ENCODE measurements at regions not wholly inside any gene's neighbourhood (a gene's known extent, or its start where the extent isn't known, plus 50 kb on each side); places are given as distances from the start of the nearest gene placed in this dataset.

- DNase-seq = no peak
- Histone ChIP-seq H3K4me1 (ENCODE audit: control insufficient read depth in 1 of 2, insufficient read depth in 2 of 2, low read length in 2 of 2) (no peaks in the 10 kb centered on the region), H2AK5ac (ENCODE audit: low read length) (no peak overlapping the region), H4K8ac (ENCODE audit: low read depth, low read length) (no peak overlapping the region), H3K4ac (ENCODE audit: low read depth, low read length) (no peak overlapping the region), H3K23ac (ENCODE audit: low read length) (no peak overlapping the region), H2BK5ac (ENCODE audit: low read depth, low read length, poor library complexity) (no peak overlapping the region), H3K79me1 (ENCODE audit: low read length) (no peaks in the 10 kb centered on the region), H3K14ac (ENCODE audit: low read length) (no peak overlapping the region), H3K36me3 (ENCODE audit: control insufficient read depth in 1 of 2, insufficient read depth in 2 of 2, low read length in 2 of 2) (no peaks in the 10 kb centered on the region), H3K18ac (ENCODE audit: low read length) (no peak overlapping the region), H3K4me2 (ENCODE audit: low read length) (no peak overlapping the region), H3K9me3 (ENCODE audit: insufficient read depth, low read depth, low read length) (no peaks in the 10 kb centered on the region), H4K91ac (ENCODE audit: low read depth, low read length) (no peak overlapping the region), H4K12ac (ENCODE audit: low read depth, low read length) (no peak overlapping the region), H3K27me3 (ENCODE audit: insufficient read depth, low read length) (no peaks in the 10 kb centered on the region), H2BK120ac (ENCODE audit: insufficient read depth, low read length, poor library complexity) (no peak overlapping the region), H2AFZ (ENCODE audit: insufficient read depth, low read length, poor library complexity) (no peak overlapping the region), H2BK12ac (ENCODE audit: low read length) (no peak overlapping the region), H3K27ac (ENCODE audit: low read depth, low read length) (no peak overlapping the region), H3K79me2 (ENCODE audit: control insufficient read depth, insufficient read depth, low read length, poor library complexity) (no peaks in the 10 kb centered on the region), H3K4me3 (ENCODE audit: low read depth, low read length) (no peak overlapping the region), H3K9ac (ENCODE audit: low read length) (no peak overlapping the region)
- no CpG with 5 or more reads among the region's 1 CpG for WGBS (ENCODE audit: extremely low coverage, insufficient coverage, insufficient read length)
Measured at GRCh38 chr5:165349735-165350134, 1844.3 kb downstream of the MAT2B start.

GRCh38 chr5:165351342-165351741 is 1845.9 kb downstream of the MAT2B start:
- Histone ChIP-seq H2BK12ac (ENCODE audit: low read length) (no peak overlapping the region), H4K12ac (ENCODE audit: low read depth, low read length) (no peak overlapping the region), H3K27ac (ENCODE audit: low read depth, low read length) (no peak overlapping the region), H3K4me3 (ENCODE audit: low read depth, low read length) (no peak overlapping the region), H3K79me1 (ENCODE audit: low read length) (no peaks in the 10 kb centered on the region), H2AK5ac (ENCODE audit: low read length) (no peak overlapping the region), H4K91ac (ENCODE audit: low read depth, low read length) (no peak overlapping the region), H3K9ac (ENCODE audit: low read length) (no peak overlapping the region), H2AFZ (ENCODE audit: insufficient read depth, low read length, poor library complexity) (no peak overlapping the region), H3K4me2 (ENCODE audit: low read length) (no peak overlapping the region), H3K18ac (ENCODE audit: low read length) (no peak overlapping the region), H2BK120ac (ENCODE audit: insufficient read depth, low read length, poor library complexity) (no peak overlapping the region), H3K23ac (ENCODE audit: low read length) (no peak overlapping the region), H3K14ac (ENCODE audit: low read length) (no peak overlapping the region), H2BK5ac (ENCODE audit: low read depth, low read length, poor library complexity) (no peak overlapping the region), H3K4ac (ENCODE audit: low read depth, low read length) (no peak overlapping the region), H3K4me1 (ENCODE audit: control insufficient read depth in 1 of 2, insufficient read depth in 2 of 2, low read length in 2 of 2) (no peaks in the 10 kb centered on the region), H3K27me3 (ENCODE audit: insufficient read depth, low read length) (no peaks in the 10 kb centered on the region), H4K8ac (ENCODE audit: low read depth, low read length) (no peak overlapping the region), H3K36me3 (ENCODE audit: control insufficient read depth in 1 of 2, insufficient read depth in 2 of 2, low read length in 2 of 2) (no peaks in the 10 kb centered on the region), H3K79me2 (ENCODE audit: control insufficient read depth, insufficient read depth, low read length, poor library complexity) (no peaks in the 10 kb centered on the region), H3K9me3 (ENCODE audit: insufficient read depth, low read depth, low read length) (no peaks in the 10 kb centered on the region)
- WGBS (ENCODE audit: extremely low coverage, insufficient coverage, insufficient read length) = no CpG with 5 or more reads among the region's 5 CpGs
- no peak for DNase-seq

- Histone ChIP-seq H2AFZ (ENCODE audit: insufficient read depth, low read length, poor library complexity) (no peak overlapping the region), H3K9me3 (ENCODE audit: insufficient read depth, low read depth, low read length) (no peaks in the 10 kb centered on the region), H3K79me2 (ENCODE audit: control insufficient read depth, insufficient read depth, low read length, poor library complexity) (no peaks in the 10 kb centered on the region), H3K27me3 (ENCODE audit: insufficient read depth, low read length) (no peaks in the 10 kb centered on the region), H3K4me1 (ENCODE audit: control insufficient read depth in 1 of 2, insufficient read depth in 2 of 2, low read length in 2 of 2) (no peaks in the 10 kb centered on the region), H3K14ac (ENCODE audit: low read length) (no peak overlapping the region), H3K4me3 (ENCODE audit: low read depth, low read length) (no peak overlapping the region), H3K9ac (ENCODE audit: low read length) (no peak overlapping the region), H3K23ac (ENCODE audit: low read length) (no peak overlapping the region), H4K91ac (ENCODE audit: low read depth, low read length) (no peak overlapping the region), H2BK5ac (ENCODE audit: low read depth, low read length, poor library complexity) (no peak overlapping the region), H3K4ac (ENCODE audit: low read depth, low read length) (no peak overlapping the region), H2AK5ac (ENCODE audit: low read length) (no peak overlapping the region), H4K8ac (ENCODE audit: low read depth, low read length) (no peak overlapping the region), H4K12ac (ENCODE audit: low read depth, low read length) (no peak overlapping the region), H3K36me3 (ENCODE audit: control insufficient read depth in 1 of 2, insufficient read depth in 2 of 2, low read length in 2 of 2) (no peaks in the 10 kb centered on the region), H3K18ac (ENCODE audit: low read length) (no peak overlapping the region), H3K79me1 (ENCODE audit: low read length) (no peaks in the 10 kb centered on the region), H3K27ac (ENCODE audit: low read depth, low read length) (no peak overlapping the region), H2BK12ac (ENCODE audit: low read length) (no peak overlapping the region), H2BK120ac (ENCODE audit: insufficient read depth, low read length, poor library complexity) (no peak overlapping the region), H3K4me2 (ENCODE audit: low read length) (no peak overlapping the region)
- WGBS (ENCODE audit: extremely low coverage, insufficient coverage, insufficient read length) = no CpG with 5 or more reads among the region's 4 CpGs
- DNase-seq = no peak
Measured at GRCh38 chr5:165360366-165360765, 1854.9 kb downstream of the MAT2B start.

GRCh38 chr5:165360784-165361542 is 1855.5 kb downstream of the MAT2B start:
- no peak overlapping the region for H3K9ac ChIP-seq (ENCODE audit: low read length)
- H3K9me3 ChIP-seq (ENCODE audit: insufficient read depth, low read depth, low read length) = no peaks in the 10 kb centered on the region
- H2AFZ ChIP-seq (ENCODE audit: insufficient read depth, low read length, poor library complexity) = no peak overlapping the region
- DNase-seq = peak in 1 of 2 donors; percentile 0
- H2BK5ac ChIP-seq (ENCODE audit: low read depth, low read length, poor library complexity) = no peak overlapping the region
- H3K79me1 ChIP-seq (ENCODE audit: low read length) = no peaks in the 10 kb centered on the region
- H3K4me2 ChIP-seq (ENCODE audit: low read length) = no peak overlapping the region
- no peaks in the 10 kb centered on the region for H3K27me3 ChIP-seq (ENCODE audit: insufficient read depth, low read length)
- no peak overlapping the region for H2BK12ac ChIP-seq (ENCODE audit: low read length)
- no peak overlapping the region for H3K4ac ChIP-seq (ENCODE audit: low read depth, low read length)
- H3K36me3 ChIP-seq (ENCODE audit: control insufficient read depth in 1 of 2, insufficient read depth in 2 of 2, low read length in 2 of 2) = no peaks in the 10 kb centered on the region
- no peak overlapping the region for H4K12ac ChIP-seq (ENCODE audit: low read depth, low read length)
- H2BK120ac ChIP-seq (ENCODE audit: insufficient read depth, low read length, poor library complexity) = no peak overlapping the region
- no peak overlapping the region for H3K27ac ChIP-seq (ENCODE audit: low read depth, low read length)
- no peak overlapping the region for H3K4me3 ChIP-seq (ENCODE audit: low read depth, low read length)
- no peak overlapping the region for H3K23ac ChIP-seq (ENCODE audit: low read length)
- WGBS (ENCODE audit: extremely low coverage, insufficient coverage, insufficient read length) = no CpG with 5 or more reads among the region's 9 CpGs
- H3K79me2 ChIP-seq (ENCODE audit: control insufficient read depth, insufficient read depth, low read length, poor library complexity) = no peaks in the 10 kb centered on the region
- no peak overlapping the region for H3K18ac ChIP-seq (ENCODE audit: low read length)
- H4K8ac ChIP-seq (ENCODE audit: low read depth, low read length) = no peak overlapping the region
- H2AK5ac ChIP-seq (ENCODE audit: low read length) = no peak overlapping the region
- no peak overlapping the region for H3K14ac ChIP-seq (ENCODE audit: low read length)
- no peaks in the 10 kb centered on the region for H3K4me1 ChIP-seq (ENCODE audit: control insufficient read depth in 1 of 2, insufficient read depth in 2 of 2, low read length in 2 of 2)
- no peak overlapping the region for H4K91ac ChIP-seq (ENCODE audit: low read depth, low read length)

Measured in trophoblast cell (in vitro differentiated cells and primary cell).